Tibial nerve (tissue), 4 donors: ENCODE measurements at regions not wholly inside any gene's neighbourhood (a gene's known extent, or its start where the extent isn't known, plus 50 kb on each side); places are given as distances from the start of the nearest gene placed in this dataset.
"Not testable (repeated sequence)": the region's sequence is repeated elsewhere in the genome, so short reads cannot be mapped to it uniquely, and the experiment has no call there.

Source experiments
- DNase-seq, 2 donors: peaks; one replicate each; pipeline ENCODE4 v3.0.0-alpha.2; 2019; ENCODE audit warnings: low spot score in 2 of 2
- H3K27ac ChIP-seq, 4 donors: fragments of 200-600 bp; sonication (generic) in 3 of 4; one replicate each; pipeline ENCODE4 v1.5.1; 2017 to 2019; ENCODE audit warnings: mild to moderate bottlenecking in 1 of 4
- H3K27me3 ChIP-seq, 2 donors: fragments of 200-600 bp; sonication (generic) in 1 of 2; one replicate each; pipeline versions ENCODE4 v1.5.1 to v1.6.0; 2017 to 2019
- H3K36me3 ChIP-seq, 3 donors: fragments of 200-600 bp; sonication (generic); one replicate each; pipeline ENCODE4 v1.5.1; 2018 to 2019
- H3K4me1 ChIP-seq, 4 donors: fragments of 200-600 bp; sonication (generic) in 3 of 4; one replicate each; pipeline ENCODE4 v1.5.1; 2017 to 2019
- H3K4me3 ChIP-seq, 4 donors: fragments of 200-600 bp; sonication (generic) in 3 of 4; one replicate each; pipeline ENCODE4 v1.5.1; 2017 to 2019; ENCODE audit warnings: mild to moderate bottlenecking in 1 of 4, moderate library complexity in 1 of 4
- H3K9me3 ChIP-seq, 4 donors: fragments of 200-600 bp; sonication (generic) in 3 of 4; one replicate each; pipeline ENCODE4 v1.5.1; 2017 to 2019
- CTCF ChIP-seq, 5 experiments: fragments of 200-600 bp in 3 of 5; fragments of 450-650 bp in 2 of 5; sonication (generic) in 3 of 5; IDR thresholded peaks; one replicate each; pipeline ENCODE4 v1.5.1; 2016 to 2019; ENCODE audit warnings: antibody characterized with exemption in 5 of 5, mild to moderate bottlenecking in 3 of 5, moderate library complexity in 2 of 5
- EP300 ChIP-seq, 2 donors: sonication (generic); formaldehyde crosslinking; IDR thresholded peaks; one replicate each; pipeline ENCODE4 v1.6.1; 2017; ENCODE audit warnings: antibody characterized with exemption in 2 of 2, mild to moderate bottlenecking in 1 of 2
- POLR2A ChIP-seq, 2 donors: fragments of 450-650 bp; IDR thresholded peaks; one replicate each; pipeline ENCODE4 v1.6.1; 2017; ENCODE audit warnings: antibody characterized with exemption in 2 of 2, mild to moderate bottlenecking in 2 of 2, moderate library complexity in 2 of 2
- WGBS, 2 donors: methylation state at CpG; one replicate each; pipeline ENCODE4 v1.1.5; 2018; 5-methylcytosine and 5-hydroxymethylcytosine counted together

GRCh38 chr5:58317009-58317408, 142.9 kb downstream of the PLK2 start:
- Histone ChIP-seq H3K4me3 (no peak overlapping the region), H3K27ac (no peak overlapping the region), H3K4me1 (no peaks in the 10 kb centered on the region), H3K27me3 (no peaks in the 10 kb centered on the region), H3K36me3 (no peaks in the 10 kb centered on the region), H3K9me3 (no peaks in the 10 kb centered on the region)
- DNase-seq, result no peak
- 84 to 93% methylated on average over 7 of the region's 7 CpGs for WGBS, 2 donors
- no peak for TF ChIP-seq POLR2A (IDR thresholded peaks at IDR 0.05)
- TF ChIP-seq CTCF (IDR thresholded peaks at IDR 0.05), result no peak
- no peak for TF ChIP-seq EP300 (IDR thresholded peaks at IDR 0.05)

GRCh38 chr5:58315794-58316193, 144.1 kb downstream of the PLK2 start:
- no peak for DNase-seq
- 95 to 97% methylated on average over 1 of the region's 1 CpG for WGBS, 2 donors
- TF ChIP-seq EP300 (IDR thresholded peaks at IDR 0.05) (no peak), POLR2A (IDR thresholded peaks at IDR 0.05) (no peak), CTCF (IDR thresholded peaks at IDR 0.05) (no peak)
- H3K27me3 ChIP-seq, result no peaks in the 10 kb centered on the region
- H3K27ac ChIP-seq, result no peak overlapping the region
- no peaks in the 10 kb centered on the region for H3K9me3 ChIP-seq
- no peaks in the 10 kb centered on the region for H3K4me1 ChIP-seq
- no peak overlapping the region for H3K4me3 ChIP-seq
- no peaks in the 10 kb centered on the region for H3K36me3 ChIP-seq

- no peaks in the 10 kb centered on the region for H3K9me3 ChIP-seq
- no peak overlapping the region for H3K4me3 ChIP-seq
Measured at GRCh38 chr5:58314356-58315210, 145.3 kb downstream of the PLK2 start.

GRCh38 chr5:58312299-58312698, 147.6 kb downstream of the PLK2 start:
- Histone ChIP-seq H3K4me3 (no peak overlapping the region), H3K27ac (no peak overlapping the region), H3K36me3 (no peaks in the 10 kb centered on the region), H3K9me3 (no peaks in the 10 kb centered on the region), H3K4me1 (no peaks in the 10 kb centered on the region), H3K27me3 (no peaks in the 10 kb centered on the region)
- WGBS, 2 donors, result 92 to 93% methylated on average over 5 of the region's 5 CpGs
- no peak for DNase-seq
- no peak for TF ChIP-seq EP300 (IDR thresholded peaks at IDR 0.05)
- no peak for TF ChIP-seq CTCF (IDR thresholded peaks at IDR 0.05)
- no peak for TF ChIP-seq POLR2A (IDR thresholded peaks at IDR 0.05)

More at GRCh38 chr5:58314356-58315210, 145.3 kb downstream of the PLK2 start:
- H3K27ac ChIP-seq, result no peak overlapping the region
- TF ChIP-seq POLR2A (IDR thresholded peaks at IDR 0.05) (no peak), CTCF (IDR thresholded peaks at IDR 0.05) (no peak), EP300 (IDR thresholded peaks at IDR 0.05) (no peak)
- WGBS, 2 donors, result 78 to 93% methylated on average over 4 of the region's 4 CpGs
- H3K36me3 ChIP-seq, result no peaks in the 10 kb centered on the region
- no peaks in the 10 kb centered on the region for H3K27me3 ChIP-seq
- no peak for DNase-seq
- no peaks in the 10 kb centered on the region for H3K4me1 ChIP-seq

- Histone ChIP-seq H3K27me3 (no peaks in the 10 kb centered on the region), H3K4me1 (no peaks in the 10 kb centered on the region), H3K4me3 (no peak overlapping the region), H3K27ac (no peak overlapping the region), H3K9me3 (no peaks in the 10 kb centered on the region), H3K36me3 (no peaks in the 10 kb centered on the region)
- no peak for DNase-seq
- TF ChIP-seq CTCF (IDR thresholded peaks at IDR 0.05) (no peak), POLR2A (IDR thresholded peaks at IDR 0.05) (no peak), EP300 (IDR thresholded peaks at IDR 0.05) (no peak)
- 91 to 96% methylated on average over 3 of the region's 3 CpGs for WGBS, 2 donors
Measured at GRCh38 chr5:58311526-58311925, 148.4 kb downstream of the PLK2 start.

- H3K27ac ChIP-seq, H3K27me3 ChIP-seq, H3K4me3 ChIP-seq, H3K4me1 ChIP-seq, DNase-seq, H3K36me3 ChIP-seq, H3K9me3 ChIP-seq: not testable (repeated sequence)
- WGBS, 2 donors, result 100% methylated on average over 2 of the region's 2 CpGs
Measured at GRCh38 chr5:58308384-58308783, 151.5 kb downstream of the PLK2 start.
